ENCODE measurements at regions not wholly inside any gene's neighbourhood (a gene's known extent, or its start where the extent isn't known, plus 50 kb on each side); places are given as distances from the start of the nearest gene placed in this dataset.

DNA sequence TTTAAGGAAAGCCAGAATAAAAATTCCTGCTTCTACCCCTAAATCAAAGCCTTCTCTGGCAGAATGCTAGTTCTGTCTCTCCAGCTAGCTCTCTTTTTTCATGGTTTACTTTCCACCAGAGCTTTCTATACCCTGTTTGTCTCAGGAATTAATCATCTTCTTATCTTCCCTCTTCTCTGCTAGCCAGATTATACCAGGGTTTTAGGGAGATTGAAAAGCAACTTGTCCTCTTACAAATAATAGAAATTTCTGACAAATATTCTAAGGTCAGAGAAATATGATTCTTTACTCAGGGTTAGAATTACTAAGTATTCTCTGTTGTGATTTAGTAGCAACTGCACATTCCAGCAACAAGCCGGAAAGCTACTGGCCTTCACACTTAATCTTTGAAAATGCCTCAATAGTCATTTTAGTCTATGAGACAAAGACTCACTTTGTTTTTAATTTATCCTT lies 166.4 kb downstream of the TANC2 start:
- TF ChIP-seq TAF1 (IDR thresholded peaks at IDR 0.05; ENCODE audit: low read depth), result no peak
- no peak for TF ChIP-seq NFIC (IDR thresholded peaks at IDR 0.05)
- TF ChIP-seq EP300 (IDR thresholded peaks at IDR 0.05; ENCODE audit: borderline replicate concordance), result no peak
- TF ChIP-seq EGR1 (IDR thresholded peaks at IDR 0.05), result no peak
- TF ChIP-seq CEBPB (IDR thresholded peaks at IDR 0.05), result no peak
- no peak for TF ChIP-seq CREB1 (IDR thresholded peaks at IDR 0.05; ENCODE audit: low read depth)
- TF ChIP-seq FOXM1 (IDR thresholded peaks at IDR 0.05; ENCODE audit: borderline replicate concordance, low read depth), result no peak
- TF ChIP-seq ZBTB7A (IDR thresholded peaks at IDR 0.05; ENCODE audit: low read depth), result no peak

GRCh38 chr17:63133491-63133890 lies 167.5 kb downstream of the TANC2 start:
- TF ChIP-seq FOXM1 (IDR thresholded peaks at IDR 0.05; ENCODE audit: borderline replicate concordance, low read depth), result no peak
- no peak for TF ChIP-seq CEBPB (IDR thresholded peaks at IDR 0.05)
- TF ChIP-seq TAF1 (IDR thresholded peaks at IDR 0.05; ENCODE audit: low read depth), result no peak

- TF ChIP-seq REST (IDR thresholded peaks at IDR 0.05; ENCODE audit: low read depth) (no peak), CREB1 (IDR thresholded peaks at IDR 0.05; ENCODE audit: low read depth) (no peak), TAF1 (IDR thresholded peaks at IDR 0.05; ENCODE audit: low read depth) (no peak), ZBTB7A (IDR thresholded peaks at IDR 0.05; ENCODE audit: low read depth) (no peak), TEAD4 (IDR thresholded peaks at IDR 0.05) (no peak), NFIC (IDR thresholded peaks at IDR 0.05) (no peak), EGR1 (IDR thresholded peaks at IDR 0.05) (no peak), TCF12 (IDR thresholded peaks at IDR 0.05; ENCODE audit: low read depth) (no peak), USF1 (IDR thresholded peaks at IDR 0.05) (no peak), CEBPB (IDR thresholded peaks at IDR 0.05) (no peak), RAD21 (IDR thresholded peaks at IDR 0.05; ENCODE audit: low read depth) (no peak), YY1 (IDR thresholded peaks at IDR 0.05; ENCODE audit: low read depth) (no peak), EP300 (IDR thresholded peaks at IDR 0.05; ENCODE audit: borderline replicate concordance) (no peak), FOXM1 (IDR thresholded peaks at IDR 0.05; ENCODE audit: borderline replicate concordance, low read depth) (no peak)
- TF ChIP-seq, protein P1, sequence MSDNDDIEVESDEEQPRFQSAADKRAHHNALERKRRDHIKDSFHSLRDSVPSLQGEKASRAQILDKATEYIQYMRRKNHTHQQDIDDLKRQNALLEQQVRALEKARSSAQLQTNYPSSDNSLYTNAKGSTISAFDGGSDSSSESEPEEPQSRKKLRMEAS (IDR thresholded peaks at IDR 0.05), result no peak
Observed at GRCh38 chr17:63134867-63135266, 168.8 kb downstream of the TANC2 start.

GRCh38 chr17:63136369-63137012 lies 170.5 kb downstream of the TANC2 start:
- TF ChIP-seq ZBTB7A (IDR thresholded peaks at IDR 0.05; ENCODE audit: low read depth) (no peak), EGR1 (IDR thresholded peaks at IDR 0.05) (no peak), CREB1 (IDR thresholded peaks at IDR 0.05; ENCODE audit: low read depth) (no peak), FOXM1 (IDR thresholded peaks at IDR 0.05; ENCODE audit: borderline replicate concordance, low read depth) (no peak), EP300 (IDR thresholded peaks at IDR 0.05; ENCODE audit: borderline replicate concordance) (no peak), NFIC (IDR thresholded peaks at IDR 0.05) (no peak), USF1 (IDR thresholded peaks at IDR 0.05) (no peak), TAF1 (IDR thresholded peaks at IDR 0.05; ENCODE audit: low read depth) (no peak)
- TF ChIP-seq, protein P1 (IDR thresholded peaks at IDR 0.05), result no peak

- no peak for TF ChIP-seq NFIC (IDR thresholded peaks at IDR 0.05)
- no peak for TF ChIP-seq FOXM1 (IDR thresholded peaks at IDR 0.05; ENCODE audit: borderline replicate concordance, low read depth)
- no peak for TF ChIP-seq TEAD4 (IDR thresholded peaks at IDR 0.05)
- no peak for TF ChIP-seq TCF12 (IDR thresholded peaks at IDR 0.05; ENCODE audit: low read depth)
- TF ChIP-seq YY1 (IDR thresholded peaks at IDR 0.05; ENCODE audit: low read depth), result no peak
- TF ChIP-seq EP300 (IDR thresholded peaks at IDR 0.05; ENCODE audit: borderline replicate concordance), result no peak
- TF ChIP-seq RAD21 (IDR thresholded peaks at IDR 0.05; ENCODE audit: low read depth), result no peak
- TF ChIP-seq, protein P1 (IDR thresholded peaks at IDR 0.05), result no peak
- no peak for TF ChIP-seq USF1 (IDR thresholded peaks at IDR 0.05)
- TF ChIP-seq ZBTB7A (IDR thresholded peaks at IDR 0.05; ENCODE audit: low read depth), result no peak
- TF ChIP-seq TAF1 (IDR thresholded peaks at IDR 0.05; ENCODE audit: low read depth), result no peak
- no peak for TF ChIP-seq CEBPB (IDR thresholded peaks at IDR 0.05)
Observed at GRCh38 chr17:63137163-63137562, 171.1 kb downstream of the TANC2 start.

GRCh38 chr17:63138713-63139112 lies 172.7 kb downstream of the TANC2 start:
- TF ChIP-seq CEBPB (IDR thresholded peaks at IDR 0.05) (no peak), EGR1 (IDR thresholded peaks at IDR 0.05) (no peak), USF1 (IDR thresholded peaks at IDR 0.05) (no peak)
- TF ChIP-seq, protein P1 (IDR thresholded peaks at IDR 0.05), result no peak
